ENCODE measurements at regions not wholly inside any gene's neighbourhood (a gene's known extent, or its start where the extent isn't known, plus 50 kb on each side); places are given as distances from the start of the nearest gene placed in this dataset.

GRCh38 chr16:47987136-47987535, 168.7 kb downstream of the ABCC12 start:
- Histone ChIP-seq H3K4me1 (ENCODE audit: control insufficient read depth, extremely low read depth, insufficient read depth, low read length) (no peaks in the 10 kb centered on the region), H4K20me1 (ENCODE audit: control insufficient read depth, extremely low read depth, insufficient read depth, low read length) (no peaks in the 10 kb centered on the region), H3K27ac (ENCODE audit: insufficient read depth, low read length) (no peak overlapping the region), H2AFZ (ENCODE audit: low read length) (no peak overlapping the region), H3K9ac (ENCODE audit: insufficient read depth, low read length) (no peak overlapping the region), H3K79me2 (ENCODE audit: control insufficient read depth, insufficient read depth, low read length) (no peaks in the 10 kb centered on the region), H3K4me2 (ENCODE audit: extremely low read depth, insufficient read depth, low read length) (no peak overlapping the region), H3K9me3 (ENCODE audit: control insufficient read depth, insufficient read depth, low read depth, low read length) (no peaks in the 10 kb centered on the region), H3K27me3 (ENCODE audit: control insufficient read depth, insufficient read depth, low read length) (no peaks in the 10 kb centered on the region), H3K4me3 (replicated peaks in 1 of 4; ENCODE audit: control extremely low read depth in 1 of 4, insufficient read depth in 1 of 4, low read depth in 3 of 4, low read length in 4 of 4) (no peak overlapping the region), H3K36me3 (ENCODE audit: control insufficient read depth, insufficient read depth, low read length) (no peaks in the 10 kb centered on the region)
- no peak for DNase-seq (ENCODE audit: low read depth in 2 of 2)
- TF ChIP-seq EZH2 (IDR thresholded peaks at IDR 0.05; ENCODE audit: low read length, missing control alignments): no peak
- no peak for TF ChIP-seq CTCF (conservative IDR thresholded peaks at IDR 0.05 in 1 of 2, IDR thresholded peaks at IDR 0.05 in 1 of 2; ENCODE audit: low read depth in 1 of 2, low read length in 2 of 2)

- H3K27ac ChIP-seq (ENCODE audit: insufficient read depth, low read length): no peak overlapping the region
- no peak overlapping the region for H2AFZ ChIP-seq (ENCODE audit: low read length)
- H3K79me2 ChIP-seq (ENCODE audit: control insufficient read depth, insufficient read depth, low read length): no peaks in the 10 kb centered on the region
- H3K9ac ChIP-seq (ENCODE audit: insufficient read depth, low read length): no peak overlapping the region
- H3K4me2 ChIP-seq (ENCODE audit: extremely low read depth, insufficient read depth, low read length): no peak overlapping the region
- TF ChIP-seq CTCF (conservative IDR thresholded peaks at IDR 0.05 in 1 of 2, IDR thresholded peaks at IDR 0.05 in 1 of 2; ENCODE audit: low read depth in 1 of 2, low read length in 2 of 2) (no peak), EZH2 (IDR thresholded peaks at IDR 0.05; ENCODE audit: low read length, missing control alignments) (no peak)
- H3K9me3 ChIP-seq (ENCODE audit: control insufficient read depth, insufficient read depth, low read depth, low read length): no peaks in the 10 kb centered on the region
- H3K27me3 ChIP-seq (ENCODE audit: control insufficient read depth, insufficient read depth, low read length): no peaks in the 10 kb centered on the region
- no peaks in the 10 kb centered on the region for H3K4me1 ChIP-seq (ENCODE audit: control insufficient read depth, extremely low read depth, insufficient read depth, low read length)
- DNase-seq (ENCODE audit: low read depth in 2 of 2): no peak
- no peaks in the 10 kb centered on the region for H3K36me3 ChIP-seq (ENCODE audit: control insufficient read depth, insufficient read depth, low read length)
- no peaks in the 10 kb centered on the region for H4K20me1 ChIP-seq (ENCODE audit: control insufficient read depth, extremely low read depth, insufficient read depth, low read length)
- no peak overlapping the region for H3K4me3 ChIP-seq (replicated peaks in 1 of 4; ENCODE audit: control extremely low read depth in 1 of 4, insufficient read depth in 1 of 4, low read depth in 3 of 4, low read length in 4 of 4)
Measured at GRCh38 chr16:47986031-47986430, 169.8 kb downstream of the ABCC12 start.

GRCh38 chr16:47984669-47985068, 171.1 kb downstream of the ABCC12 start:
- no peak for DNase-seq (ENCODE audit: low read depth in 2 of 2)
- H3K27ac ChIP-seq (ENCODE audit: insufficient read depth, low read length): no peak overlapping the region
- no peaks in the 10 kb centered on the region for H3K36me3 ChIP-seq (ENCODE audit: control insufficient read depth, insufficient read depth, low read length)
- H3K4me2 ChIP-seq (ENCODE audit: extremely low read depth, insufficient read depth, low read length): no peak overlapping the region
- no peak overlapping the region for H2AFZ ChIP-seq (ENCODE audit: low read length)
- no peaks in the 10 kb centered on the region for H3K27me3 ChIP-seq (ENCODE audit: control insufficient read depth, insufficient read depth, low read length)
- no peak for TF ChIP-seq EZH2 (IDR thresholded peaks at IDR 0.05; ENCODE audit: low read length, missing control alignments)
- TF ChIP-seq CTCF (conservative IDR thresholded peaks at IDR 0.05 in 1 of 2, IDR thresholded peaks at IDR 0.05 in 1 of 2; ENCODE audit: low read depth in 1 of 2, low read length in 2 of 2): no peak
- no peaks in the 10 kb centered on the region for H4K20me1 ChIP-seq (ENCODE audit: control insufficient read depth, extremely low read depth, insufficient read depth, low read length)
- H3K4me1 ChIP-seq (ENCODE audit: control insufficient read depth, extremely low read depth, insufficient read depth, low read length): no peaks in the 10 kb centered on the region
- H3K9me3 ChIP-seq (ENCODE audit: control insufficient read depth, insufficient read depth, low read depth, low read length): no peaks in the 10 kb centered on the region
- no peak overlapping the region for H3K9ac ChIP-seq (ENCODE audit: insufficient read depth, low read length)
- no peak overlapping the region for H3K4me3 ChIP-seq (replicated peaks in 1 of 4; ENCODE audit: control extremely low read depth in 1 of 4, insufficient read depth in 1 of 4, low read depth in 3 of 4, low read length in 4 of 4)
- H3K79me2 ChIP-seq (ENCODE audit: control insufficient read depth, insufficient read depth, low read length): no peaks in the 10 kb centered on the region

Data from fibroblast of lung (primary cell).